Ishikawa (cell line): ENCODE measurements at regions not wholly inside any gene's neighbourhood (a gene's known extent, or its start where the extent isn't known, plus 50 kb on each side); places are given as distances from the start of the nearest gene placed in this dataset.

Source experiments
- RAD21 ChIP-seq: IDR thresholded peaks from 2 replicates; pipeline ENCODE4 v1.6.1; 2012; ENCODE audit warnings: low read depth
- REST ChIP-seq: IDR thresholded peaks from 2 replicates; pipeline ENCODE4 v1.6.1; 2012; ENCODE audit warnings: low read depth, mild to moderate bottlenecking
- TEAD4 ChIP-seq: IDR thresholded peaks from 2 replicates; pipeline ENCODE4 v1.6.1; 2012
- USF1 ChIP-seq: IDR thresholded peaks from 2 replicates; pipeline ENCODE4 v1.6.1; 2012
- YY1 ChIP-seq: IDR thresholded peaks from 2 replicates; pipeline ENCODE4 v1.6.1; 2012; ENCODE audit warnings: low read depth

GRCh38 chr3:102530415-102531181 is 95.8 kb downstream of the ZPLD1 start:
- TF ChIP-seq RAD21: no peak
- no peak for TF ChIP-seq REST
- no peak for TF ChIP-seq YY1
- TF ChIP-seq TEAD4: no peak
- TF ChIP-seq USF1: no peak
